SK-N-SH treated with all-trans-retinoic acid at 6 μM for 48 hours (cell line): ENCODE measurements at regions not wholly inside any gene's neighbourhood (a gene's known extent, or its start where the extent isn't known, plus 50 kb on each side); places are given as distances from the start of the nearest gene placed in this dataset.

Source experiments
- ATAC-seq: fragments of 200-7000 bp; cut with Tn5 transposase; 3 replicates; pipeline ENCODE4 v1.9.1; 2020; ENCODE audit warnings: mild to moderate bottlenecking, moderate library complexity
- ARNTL ChIP-seq: fragments of 450-650 bp; formaldehyde crosslinking; IDR thresholded peaks from 2 replicates; pipeline ENCODE4 v1.5.0; 2020; ENCODE audit warnings: low read depth, mild to moderate bottlenecking, moderate library complexity, borderline replicate concordance
- CSDC2 ChIP-seq: fragments of 250-450 bp; sonication (Bioruptor Pico); IDR thresholded peaks from 2 replicates; pipeline ENCODE4 v1.5.0; 2020; ENCODE audit warnings: mild to moderate bottlenecking, moderate library complexity
- CSRNP3 ChIP-seq: fragments of 250-450 bp; sonication (Bioruptor Pico); IDR thresholded peaks from 2 replicates; pipeline ENCODE4 v1.5.1; 2021; ENCODE audit warnings: mild to moderate bottlenecking, moderate library complexity
- ESRRG ChIP-seq: fragments of 250-450 bp; sonication (Bioruptor Pico); IDR thresholded peaks from 2 replicates; pipeline ENCODE4 v1.6.1; 2021; ENCODE audit warnings: mild to moderate bottlenecking
- GLIS3 ChIP-seq: fragments of 250-450 bp; sonication (Bioruptor Pico); IDR thresholded peaks from 2 replicates; pipeline ENCODE4 v1.5.0; 2020; ENCODE audit warnings: mild to moderate bottlenecking, moderate library complexity
- ISL1 ChIP-seq: fragments of 250-450 bp; sonication (Bioruptor Pico); IDR thresholded peaks from 2 replicates; pipeline ENCODE4 v2.1.2; 2022; ENCODE audit warnings: mild to moderate bottlenecking, moderate library complexity
- OSR1 ChIP-seq: fragments of 250-450 bp; sonication (Bioruptor Pico); IDR thresholded peaks from 2 replicates; pipeline ENCODE4 v1.8.0; 2022; ENCODE audit warnings: moderate library complexity, mild to moderate bottlenecking, inconsistent platforms
- PPARA ChIP-seq: fragments of 250-450 bp; sonication (Bioruptor Pico); IDR thresholded peaks from 2 replicates; pipeline ENCODE4 v1.5.0; 2020; ENCODE audit warnings: mild to moderate bottlenecking, borderline replicate concordance
- RARB ChIP-seq: fragments of 250-450 bp; sonication (Bioruptor Pico); IDR thresholded peaks from 2 replicates; pipeline ENCODE4 v1.8.0; 2021; ENCODE audit warnings: mild to moderate bottlenecking, moderate library complexity
- SNAI2 ChIP-seq: fragments of 250-450 bp; sonication (Bioruptor Pico); IDR thresholded peaks from 2 replicates; pipeline ENCODE4 v1.5.0; 2020; ENCODE audit warnings: mild to moderate bottlenecking, moderate library complexity
- TCF4 ChIP-seq: fragments of 250-450 bp; sonication (Bioruptor Pico); IDR thresholded peaks from 2 replicates; pipeline ENCODE4 v1.8.0; 2021; ENCODE audit warnings: mild to moderate bottlenecking, moderate library complexity, borderline replicate concordance
- TOX ChIP-seq: fragments of 250-450 bp; sonication (Bioruptor Pico); IDR thresholded peaks from 2 replicates; pipeline ENCODE4 v1.8.0; 2021; ENCODE audit warnings: mild to moderate bottlenecking, moderate library complexity, borderline replicate concordance
- ZC3H10 ChIP-seq: fragments of 250-450 bp; sonication (Bioruptor Pico); IDR thresholded peaks from 2 replicates; pipeline ENCODE4 v1.5.1; 2021; ENCODE audit warnings: mild to moderate bottlenecking, moderate library complexity
- ZFP3 ChIP-seq: fragments of 250-450 bp; sonication (Bioruptor Pico); IDR thresholded peaks from 2 replicates; pipeline ENCODE4 v1.5.0; 2020; ENCODE audit warnings: mild to moderate bottlenecking, moderate library complexity
- ZFP30 ChIP-seq: fragments of 450-650 bp; formaldehyde crosslinking; IDR thresholded peaks from 2 replicates; pipeline ENCODE4 v1.5.0; 2022; ENCODE audit warnings: mild to moderate bottlenecking, moderate library complexity
- ZNF565 ChIP-seq: fragments of 450-650 bp; formaldehyde crosslinking; conservative IDR thresholded peaks from 2 replicates; pipeline ENCODE4 v1.5.0; 2020; ENCODE audit warnings: low read depth, mild to moderate bottlenecking, moderate library complexity
- ZNF70 ChIP-seq: fragments of 450-650 bp; formaldehyde crosslinking; IDR thresholded peaks from 2 replicates; pipeline ENCODE4 v1.5.0; 2020; ENCODE audit warnings: mild to moderate bottlenecking, moderate library complexity
- ZNF8 ChIP-seq: fragments of 450-650 bp; formaldehyde crosslinking; IDR thresholded peaks from 2 replicates; pipeline ENCODE4 v1.5.0; 2020; ENCODE audit warnings: mild to moderate bottlenecking, moderate library complexity
- TF ChIP-seq, protein P1 (sequence below): fragments of 250-450 bp; sonication (Bioruptor Pico); IDR thresholded peaks from 2 replicates; pipeline ENCODE4 v1.5.1; 2020; ENCODE audit warnings: low read depth, mild to moderate bottlenecking, moderate library complexity
- TF ChIP-seq, protein P2 (sequence below): fragments of 250-450 bp; sonication (Bioruptor Pico); IDR thresholded peaks from 2 replicates; pipeline ENCODE4 v1.5.0; 2020; ENCODE audit warnings: mild to moderate bottlenecking, moderate library complexity
- TF ChIP-seq, protein P3 (sequence below): fragments of 250-450 bp; sonication (Bioruptor Pico); IDR thresholded peaks from 2 replicates; pipeline ENCODE4 v1.8.0; 2021; ENCODE audit warnings: low read depth, mild to moderate bottlenecking, moderate library complexity, borderline replicate concordance
- TF ChIP-seq, protein P4 (sequence below): fragments of 250-450 bp; sonication (Bioruptor Pico); IDR thresholded peaks from 2 replicates; pipeline ENCODE4 v1.8.0; 2020; ENCODE audit warnings: mild to moderate bottlenecking, moderate library complexity, borderline replicate concordance

- no peak for ATAC-seq
- TF ChIP-seq ISL1 (CRISPR knock-in tag) (no peak), ESRRG (CRISPR knock-in tag) (no peak), PPARA (no peak), ARNTL (no peak), ZC3H10 (CRISPR knock-in tag) (no peak), TCF4 (CRISPR knock-in tag) (no peak), ZFP30 (CRISPR knock-in tag) (no peak), ZNF70 (CRISPR knock-in tag) (no peak), GLIS3 (no peak), RARB (no peak), CSDC2 (CRISPR knock-in tag) (no peak), OSR1 (CRISPR knock-in tag) (no peak), ZNF565 (CRISPR knock-in tag) (no peak), ZFP3 (no peak), CSRNP3 (CRISPR knock-in tag) (no peak), ZNF8 (CRISPR knock-in tag) (no peak)
- TF ChIP-seq, protein P1, sequence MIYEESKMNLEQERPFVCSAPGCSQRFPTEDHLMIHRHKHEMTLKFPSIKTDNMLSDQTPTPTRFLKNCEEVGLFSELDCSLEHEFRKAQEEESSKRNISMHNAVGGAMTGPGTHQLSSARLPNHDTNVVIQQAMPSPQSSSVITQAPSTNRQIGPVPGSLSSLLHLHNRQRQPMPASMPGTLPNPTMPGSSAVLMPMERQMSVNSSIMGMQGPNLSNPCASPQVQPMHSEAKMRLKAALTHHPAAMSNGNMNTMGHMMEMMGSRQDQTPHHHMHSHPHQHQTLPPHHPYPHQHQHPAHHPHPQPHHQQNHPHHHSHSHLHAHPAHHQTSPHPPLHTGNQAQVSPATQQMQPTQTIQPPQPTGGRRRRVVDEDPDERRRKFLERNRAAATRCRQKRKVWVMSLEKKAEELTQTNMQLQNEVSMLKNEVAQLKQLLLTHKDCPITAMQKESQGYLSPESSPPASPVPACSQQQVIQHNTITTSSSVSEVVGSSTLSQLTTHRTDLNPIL (CRISPR knock-in tag): no peak
- TF ChIP-seq, protein P2, sequence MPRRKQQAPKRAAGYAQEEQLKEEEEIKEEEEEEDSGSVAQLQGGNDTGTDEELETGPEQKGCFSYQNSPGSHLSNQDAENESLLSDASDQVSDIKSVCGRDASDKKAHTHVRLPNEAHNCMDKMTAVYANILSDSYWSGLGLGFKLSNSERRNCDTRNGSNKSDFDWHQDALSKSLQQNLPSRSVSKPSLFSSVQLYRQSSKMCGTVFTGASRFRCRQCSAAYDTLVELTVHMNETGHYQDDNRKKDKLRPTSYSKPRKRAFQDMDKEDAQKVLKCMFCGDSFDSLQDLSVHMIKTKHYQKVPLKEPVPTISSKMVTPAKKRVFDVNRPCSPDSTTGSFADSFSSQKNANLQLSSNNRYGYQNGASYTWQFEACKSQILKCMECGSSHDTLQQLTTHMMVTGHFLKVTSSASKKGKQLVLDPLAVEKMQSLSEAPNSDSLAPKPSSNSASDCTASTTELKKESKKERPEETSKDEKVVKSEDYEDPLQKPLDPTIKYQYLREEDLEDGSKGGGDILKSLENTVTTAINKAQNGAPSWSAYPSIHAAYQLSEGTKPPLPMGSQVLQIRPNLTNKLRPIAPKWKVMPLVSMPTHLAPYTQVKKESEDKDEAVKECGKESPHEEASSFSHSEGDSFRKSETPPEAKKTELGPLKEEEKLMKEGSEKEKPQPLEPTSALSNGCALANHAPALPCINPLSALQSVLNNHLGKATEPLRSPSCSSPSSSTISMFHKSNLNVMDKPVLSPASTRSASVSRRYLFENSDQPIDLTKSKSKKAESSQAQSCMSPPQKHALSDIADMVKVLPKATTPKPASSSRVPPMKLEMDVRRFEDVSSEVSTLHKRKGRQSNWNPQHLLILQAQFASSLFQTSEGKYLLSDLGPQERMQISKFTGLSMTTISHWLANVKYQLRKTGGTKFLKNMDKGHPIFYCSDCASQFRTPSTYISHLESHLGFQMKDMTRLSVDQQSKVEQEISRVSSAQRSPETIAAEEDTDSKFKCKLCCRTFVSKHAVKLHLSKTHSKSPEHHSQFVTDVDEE (CRISPR knock-in tag): no peak
- TF ChIP-seq, protein P3, sequence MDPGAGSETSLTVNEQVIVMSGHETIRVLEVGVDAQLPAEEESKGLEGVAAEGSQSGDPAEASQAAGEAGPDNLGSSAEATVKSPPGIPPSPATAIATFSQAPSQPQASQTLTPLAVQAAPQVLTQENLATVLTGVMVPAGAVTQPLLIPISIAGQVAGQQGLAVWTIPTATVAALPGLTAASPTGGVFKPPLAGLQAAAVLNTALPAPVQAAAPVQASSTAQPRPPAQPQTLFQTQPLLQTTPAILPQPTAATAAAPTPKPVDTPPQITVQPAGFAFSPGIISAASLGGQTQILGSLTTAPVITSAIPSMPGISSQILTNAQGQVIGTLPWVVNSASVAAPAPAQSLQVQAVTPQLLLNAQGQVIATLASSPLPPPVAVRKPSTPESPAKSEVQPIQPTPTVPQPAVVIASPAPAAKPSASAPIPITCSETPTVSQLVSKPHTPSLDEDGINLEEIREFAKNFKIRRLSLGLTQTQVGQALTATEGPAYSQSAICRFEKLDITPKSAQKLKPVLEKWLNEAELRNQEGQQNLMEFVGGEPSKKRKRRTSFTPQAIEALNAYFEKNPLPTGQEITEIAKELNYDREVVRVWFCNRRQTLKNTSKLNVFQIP (CRISPR knock-in tag): no peak
- TF ChIP-seq, protein P4, sequence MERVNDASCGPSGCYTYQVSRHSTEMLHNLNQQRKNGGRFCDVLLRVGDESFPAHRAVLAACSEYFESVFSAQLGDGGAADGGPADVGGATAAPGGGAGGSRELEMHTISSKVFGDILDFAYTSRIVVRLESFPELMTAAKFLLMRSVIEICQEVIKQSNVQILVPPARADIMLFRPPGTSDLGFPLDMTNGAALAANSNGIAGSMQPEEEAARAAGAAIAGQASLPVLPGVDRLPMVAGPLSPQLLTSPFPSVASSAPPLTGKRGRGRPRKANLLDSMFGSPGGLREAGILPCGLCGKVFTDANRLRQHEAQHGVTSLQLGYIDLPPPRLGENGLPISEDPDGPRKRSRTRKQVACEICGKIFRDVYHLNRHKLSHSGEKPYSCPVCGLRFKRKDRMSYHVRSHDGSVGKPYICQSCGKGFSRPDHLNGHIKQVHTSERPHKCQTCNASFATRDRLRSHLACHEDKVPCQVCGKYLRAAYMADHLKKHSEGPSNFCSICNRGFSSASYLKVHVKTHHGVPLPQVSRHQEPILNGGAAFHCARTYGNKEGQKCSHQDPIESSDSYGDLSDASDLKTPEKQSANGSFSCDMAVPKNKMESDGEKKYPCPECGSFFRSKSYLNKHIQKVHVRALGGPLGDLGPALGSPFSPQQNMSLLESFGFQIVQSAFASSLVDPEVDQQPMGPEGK (CRISPR knock-in tag): no peak
- TF ChIP-seq, all 23 proteins: peak for 0
These were observed 484.6 kb downstream of the KIF2B start for GRCh38 chr17:54307351-54307750.

- no peak for TF ChIP-seq TCF4 (CRISPR knock-in tag)
- TF ChIP-seq TOX (CRISPR knock-in tag): no peak
- TF ChIP-seq, protein P1 (CRISPR knock-in tag): no peak
- TF ChIP-seq GLIS3: no peak
- TF ChIP-seq ESRRG (CRISPR knock-in tag): no peak
- TF ChIP-seq ZFP30 (CRISPR knock-in tag): no peak
- no peak for TF ChIP-seq CSDC2 (CRISPR knock-in tag)
- TF ChIP-seq, protein P2 (CRISPR knock-in tag): no peak
- TF ChIP-seq, protein P4 (CRISPR knock-in tag): no peak
- no peak for TF ChIP-seq ZNF565 (CRISPR knock-in tag)
- TF ChIP-seq ZNF70 (CRISPR knock-in tag): no peak
- no peak for TF ChIP-seq ZC3H10 (CRISPR knock-in tag)
- no peak for TF ChIP-seq RARB
- TF ChIP-seq, protein P3 (CRISPR knock-in tag): no peak
- no peak for TF ChIP-seq SNAI2
- TF ChIP-seq ZFP3: no peak
- TF ChIP-seq, all 23 proteins: peak for 0
- no peak for ATAC-seq
These were observed 502.1 kb downstream of the KIF2B start for GRCh38 chr17:54324813-54325212.
